HL-60 (cell line): ENCODE measurements at regions not wholly inside any gene's neighbourhood (a gene's known extent, or its start where the extent isn't known, plus 50 kb on each side); places are given as distances from the start of the nearest gene placed in this dataset.

Source experiments
- DNase-seq, 2 experiments: peaks; one replicate each; pipeline ENCODE4 v3.0.0-alpha.2; 2010 to 2020; ENCODE audit warnings: low read depth in 1 of 2, low spot score in 1 of 2
- H3K27ac ChIP-seq: fragments of 250-450 bp; sonication (Bioruptor Pico); replicated peaks from 2 replicates; pipeline ENCODE4 v1.5.1; 2020; ENCODE audit warnings: mild to moderate bottlenecking, moderate library complexity
- H3K27me3 ChIP-seq: fragments of 250-450 bp; sonication (Bioruptor Pico); 2 replicates; pipeline ENCODE4 v1.5.1; 2021; ENCODE audit warnings: mild to moderate bottlenecking, moderate library complexity; ENCODE audit not compliant: insufficient read depth, poor library complexity, severe bottlenecking
- H3K4me3 ChIP-seq: replicated peaks from 2 replicates; pipeline ENCODE4 v1.5.1; 2011; ENCODE audit warnings: mild to moderate bottlenecking, control low read depth, low read length; ENCODE audit not compliant: insufficient read depth
- GABPA ChIP-seq: IDR thresholded peaks from 2 replicates; pipeline ENCODE4 v1.6.1; 2012; ENCODE audit warnings: low read depth
- POLR2AphosphoS5 ChIP-seq: IDR thresholded peaks from 2 replicates; pipeline ENCODE4 v1.6.1; 2012; ENCODE audit warnings: low read depth
- REST ChIP-seq: IDR thresholded peaks from 2 replicates; pipeline ENCODE4 v1.6.1; 2012; ENCODE audit warnings: low read depth; ENCODE audit not compliant: insufficient replicate concordance
- SPI1 ChIP-seq: IDR thresholded peaks from 2 replicates; pipeline ENCODE4 v1.6.1; 2012; ENCODE audit warnings: low read depth, mild to moderate bottlenecking, borderline replicate concordance
- TF ChIP-seq, protein P1 (sequence below): IDR thresholded peaks from one replicate; pipeline ENCODE4 v1.5.1; 2011; ENCODE audit warnings: low read length, control low read depth, inconsistent platforms; ENCODE audit not compliant: insufficient read depth

DNA sequence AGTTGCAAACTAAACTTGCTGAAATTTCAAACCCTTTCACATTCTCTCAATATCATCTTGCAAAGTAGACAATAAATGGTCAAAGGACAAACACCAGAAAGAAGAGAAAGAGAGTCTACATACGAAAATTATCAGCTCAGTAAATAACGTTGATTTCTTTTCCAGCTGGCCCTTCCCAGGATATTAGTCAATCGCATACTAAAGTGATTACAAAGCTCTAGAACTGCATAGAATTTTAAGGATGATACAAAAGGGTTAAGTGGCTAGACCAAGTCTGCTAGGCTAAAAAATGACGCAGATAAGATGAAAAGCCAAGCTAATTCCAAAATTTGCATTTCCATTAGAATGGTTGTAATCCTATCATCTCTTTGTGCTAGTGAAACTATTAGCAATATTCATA lies 405.7 kb downstream of the FBXO15 start:
- DNase-seq, result no peak
- Histone ChIP-seq H3K27ac (no peak overlapping the region), H3K27me3 (no peaks in the 10 kb centered on the region), H3K4me3 (no peak overlapping the region)
- TF ChIP-seq SPI1, result no peak
- no peak for TF ChIP-seq REST
- TF ChIP-seq POLR2AphosphoS5, result no peak
- no peak for TF ChIP-seq GABPA
- TF ChIP-seq, protein P1, sequence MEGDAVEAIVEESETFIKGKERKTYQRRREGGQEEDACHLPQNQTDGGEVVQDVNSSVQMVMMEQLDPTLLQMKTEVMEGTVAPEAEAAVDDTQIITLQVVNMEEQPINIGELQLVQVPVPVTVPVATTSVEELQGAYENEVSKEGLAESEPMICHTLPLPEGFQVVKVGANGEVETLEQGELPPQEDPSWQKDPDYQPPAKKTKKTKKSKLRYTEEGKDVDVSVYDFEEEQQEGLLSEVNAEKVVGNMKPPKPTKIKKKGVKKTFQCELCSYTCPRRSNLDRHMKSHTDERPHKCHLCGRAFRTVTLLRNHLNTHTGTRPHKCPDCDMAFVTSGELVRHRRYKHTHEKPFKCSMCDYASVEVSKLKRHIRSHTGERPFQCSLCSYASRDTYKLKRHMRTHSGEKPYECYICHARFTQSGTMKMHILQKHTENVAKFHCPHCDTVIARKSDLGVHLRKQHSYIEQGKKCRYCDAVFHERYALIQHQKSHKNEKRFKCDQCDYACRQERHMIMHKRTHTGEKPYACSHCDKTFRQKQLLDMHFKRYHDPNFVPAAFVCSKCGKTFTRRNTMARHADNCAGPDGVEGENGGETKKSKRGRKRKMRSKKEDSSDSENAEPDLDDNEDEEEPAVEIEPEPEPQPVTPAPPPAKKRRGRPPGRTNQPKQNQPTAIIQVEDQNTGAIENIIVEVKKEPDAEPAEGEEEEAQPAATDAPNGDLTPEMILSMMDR, result no peak

- Histone ChIP-seq H3K4me3 (no peak overlapping the region), H3K27ac (no peak overlapping the region), H3K27me3 (no peaks in the 10 kb centered on the region)
- TF ChIP-seq REST (no peak), SPI1 (no peak), GABPA (no peak), POLR2AphosphoS5 (no peak)
- TF ChIP-seq, protein P1, result no peak
- no peak for DNase-seq
Measured at GRCh38 chr18:73739098-73739497, 408.5 kb downstream of the FBXO15 start.

GRCh38 chr18:73737990-73738389 lies 409.6 kb downstream of the FBXO15 start:
- no peak for DNase-seq
- H3K27ac ChIP-seq, result no peak overlapping the region
- TF ChIP-seq GABPA (no peak), POLR2AphosphoS5 (no peak), REST (no peak), SPI1 (no peak)
- TF ChIP-seq, protein P1, result no peak
- H3K4me3 ChIP-seq, result no peak overlapping the region
- no peaks in the 10 kb centered on the region for H3K27me3 ChIP-seq
